HG03064 (cell line): ENCODE measurements at regions not wholly inside any gene's neighbourhood (a gene's known extent, or its start where the extent isn't known, plus 50 kb on each side); places are given as distances from the start of the nearest gene placed in this dataset.

Source experiments
- ATAC-seq: cut with Tn5 transposase; IDR thresholded peaks from one replicate; pipeline ENCODE4 v1.9.1; 2021; ENCODE audit warnings: low read depth; ENCODE audit not compliant: unreplicated experiment

DNA sequence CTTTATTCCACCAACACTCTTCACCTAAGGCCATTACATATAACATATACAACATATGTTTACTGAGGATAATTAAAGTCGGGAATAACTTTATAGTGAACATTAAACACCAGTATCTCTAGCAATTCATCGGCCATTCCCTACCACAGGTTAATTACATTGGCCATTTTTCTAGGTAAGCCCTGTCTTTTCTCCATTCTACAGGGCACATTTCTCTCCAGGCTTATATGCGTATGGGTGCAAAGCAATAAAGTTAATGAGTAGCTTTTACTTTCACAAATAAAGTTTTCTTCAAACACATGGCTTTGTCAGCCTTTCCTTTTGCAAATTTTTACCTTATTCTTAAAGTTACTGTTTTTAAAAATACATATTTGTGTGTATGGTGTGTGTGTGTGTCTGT, 111.9 kb upstream of the IQCM start:
- no peak for ATAC-seq

DNA sequence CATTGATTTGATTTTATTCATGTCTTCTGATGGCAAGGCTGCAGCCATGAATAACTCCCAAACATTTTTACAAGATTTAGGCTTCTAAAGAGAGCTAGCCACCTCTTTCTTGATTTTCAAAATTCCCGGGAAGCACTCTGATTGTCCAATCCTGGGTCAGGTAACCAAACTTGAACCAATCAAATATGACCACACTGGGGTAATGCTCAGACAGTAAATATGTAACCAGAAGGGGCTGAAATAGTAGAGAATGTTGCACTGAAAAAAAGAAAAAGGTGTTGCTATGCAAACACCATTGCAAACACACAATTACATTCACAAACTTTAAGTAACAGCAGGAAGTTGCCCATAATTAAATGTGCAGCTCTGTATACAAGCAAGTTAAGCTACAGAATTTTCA, 112.9 kb upstream of the IQCM start:
- no peak for ATAC-seq

DNA sequence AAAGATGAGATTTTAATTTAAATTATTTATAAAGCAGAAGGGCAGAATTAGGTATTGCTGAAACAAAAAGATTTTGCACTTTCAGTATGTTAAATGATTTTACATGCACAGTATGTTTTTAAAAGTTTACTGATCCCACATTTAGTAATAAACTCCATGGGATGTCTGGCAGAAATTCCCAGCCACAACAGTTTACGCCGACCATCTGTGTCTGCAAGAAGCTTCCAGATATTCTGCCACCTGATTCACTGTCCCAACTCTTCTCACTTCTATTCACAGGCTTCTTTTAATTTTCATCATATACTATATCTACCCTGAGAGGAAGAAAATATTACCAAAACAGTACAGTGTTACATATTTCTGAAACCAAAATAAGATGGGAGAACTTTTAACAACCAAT, 115.8 kb upstream of the IQCM start:
- ATAC-seq: no peak

DNA sequence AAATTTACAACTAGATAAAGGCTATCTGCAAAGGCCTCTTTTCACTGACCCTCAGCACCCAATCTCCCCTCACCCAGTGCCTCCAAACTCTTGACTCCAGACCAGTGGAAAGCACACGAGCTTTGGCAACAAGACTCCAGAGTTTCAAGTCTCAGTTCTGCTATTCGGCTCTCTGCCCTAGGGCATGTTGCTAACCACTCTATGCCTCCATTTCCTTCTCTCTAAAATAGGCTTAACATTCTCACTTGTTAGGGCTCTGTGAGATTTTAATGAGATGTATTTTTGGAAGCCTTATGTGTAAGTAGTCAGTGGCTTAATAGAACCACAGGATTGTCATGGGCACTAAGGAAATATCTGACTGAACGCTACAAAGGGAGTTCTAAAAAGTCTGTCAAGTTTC, 116.5 kb upstream of the IQCM start:
- no peak for ATAC-seq

DNA sequence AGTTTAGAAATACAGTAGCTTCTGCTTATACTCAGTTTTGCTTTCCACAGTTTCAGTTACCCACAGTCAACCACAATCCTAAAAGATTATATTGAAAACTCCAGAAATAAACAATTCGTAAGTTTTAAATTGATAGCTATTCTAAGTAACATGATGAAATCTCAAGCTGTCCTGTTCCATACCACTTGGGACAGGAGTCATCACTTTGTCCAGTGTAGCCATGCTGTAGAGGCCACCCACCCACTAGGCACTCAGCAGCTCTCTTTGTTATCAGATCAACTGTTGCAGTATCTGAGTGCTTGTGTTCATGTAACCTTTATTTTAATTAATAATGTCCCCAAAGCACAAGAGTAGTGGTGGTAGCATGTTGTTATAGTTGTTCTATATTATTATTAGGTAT, 117.5 kb upstream of the IQCM start:
- ATAC-seq: no peak

DNA sequence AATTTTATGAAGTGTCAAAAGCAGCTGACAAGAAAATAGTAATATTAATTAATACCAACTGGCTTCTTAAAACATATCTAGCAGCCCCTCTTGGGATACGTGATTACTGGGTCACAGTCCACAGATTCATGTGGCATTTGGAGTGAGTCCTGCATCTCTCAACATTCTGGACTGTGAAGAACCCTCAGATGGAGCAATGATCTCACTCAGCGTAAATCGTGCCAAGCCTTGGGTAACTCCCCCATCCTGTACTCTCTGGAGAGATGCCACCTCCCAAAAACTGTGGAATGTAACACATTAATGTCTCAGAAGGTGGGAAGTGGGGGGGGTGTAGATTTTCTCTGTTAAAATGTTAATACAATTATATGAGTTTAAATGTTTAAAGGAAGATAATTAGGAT, 118.2 kb upstream of the IQCM start:
- ATAC-seq: no peak

DNA sequence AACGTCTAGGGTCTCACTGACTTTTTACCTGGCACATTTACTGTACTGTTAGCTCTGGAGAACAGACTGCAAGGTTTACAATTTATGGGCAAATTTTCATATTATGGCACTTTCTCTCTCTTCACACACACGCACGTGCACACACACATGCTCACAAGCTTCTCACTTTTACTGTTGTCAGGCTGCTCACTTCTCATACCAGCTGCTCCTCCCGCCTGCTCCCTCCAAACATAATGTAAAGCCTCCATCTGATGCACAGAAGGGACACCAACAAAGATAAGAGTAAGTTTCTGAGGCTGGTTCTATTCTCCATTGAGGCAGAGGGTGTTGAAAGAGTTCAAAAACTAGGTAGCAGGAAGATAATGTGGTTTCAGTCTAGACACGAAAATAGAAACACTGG, 128.9 kb upstream of the DCLK2 start:
- no peak for ATAC-seq

DNA sequence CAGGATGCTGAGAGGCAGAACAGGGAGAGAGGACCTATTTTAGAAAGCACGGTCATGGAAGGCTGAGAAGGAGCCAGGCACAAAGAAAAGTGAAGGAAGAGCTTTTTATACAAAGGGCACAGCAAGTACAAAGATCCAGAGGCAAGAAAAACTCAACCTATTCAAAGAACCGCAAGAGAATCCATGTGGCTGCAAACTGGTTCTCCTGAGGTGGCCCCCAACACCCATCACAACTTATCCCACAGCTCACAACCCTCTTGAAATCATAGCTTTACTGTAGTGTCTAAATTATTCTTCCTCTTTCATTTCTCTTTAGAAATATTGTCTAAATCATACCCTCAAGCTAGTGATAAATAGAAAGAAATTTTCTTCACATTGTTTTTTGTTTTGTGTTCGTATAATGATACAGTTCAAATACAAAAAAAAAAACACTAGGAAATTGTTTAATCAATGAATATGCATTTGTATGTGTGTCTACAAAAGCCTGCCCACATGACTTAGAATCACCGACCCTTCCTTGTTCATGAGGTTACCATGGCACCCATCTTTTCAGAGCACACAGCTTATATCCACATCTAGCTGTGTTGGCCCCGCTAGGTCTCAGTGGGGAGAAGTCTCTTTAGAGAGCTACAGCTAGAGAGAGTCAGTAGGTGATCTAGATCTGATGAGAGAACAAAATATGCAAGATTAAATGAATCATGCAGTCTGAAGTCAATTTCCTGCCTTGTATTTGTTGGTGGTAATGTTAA, 126.9 kb upstream of the DCLK2 start:
- ATAC-seq: no peak

DNA sequence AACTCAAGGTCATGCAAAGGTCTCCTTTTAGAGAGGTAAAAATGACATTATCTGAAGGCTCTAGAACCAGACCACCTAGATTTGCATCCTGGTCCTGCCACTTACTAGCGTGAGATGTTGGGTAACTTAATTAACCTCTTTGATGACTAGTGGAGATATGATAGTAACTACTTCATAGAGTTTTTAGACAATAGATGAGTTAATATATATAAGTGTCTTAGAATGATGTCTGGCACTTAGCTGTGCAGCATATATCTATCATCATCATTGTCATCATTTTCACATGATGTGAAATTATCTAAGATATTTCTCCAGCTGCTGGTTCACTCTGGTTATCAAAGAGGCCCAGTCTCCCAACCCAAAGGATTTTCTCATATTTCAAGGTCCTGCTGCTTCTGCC, 126.1 kb upstream of the DCLK2 start:
- ATAC-seq: no peak

DNA sequence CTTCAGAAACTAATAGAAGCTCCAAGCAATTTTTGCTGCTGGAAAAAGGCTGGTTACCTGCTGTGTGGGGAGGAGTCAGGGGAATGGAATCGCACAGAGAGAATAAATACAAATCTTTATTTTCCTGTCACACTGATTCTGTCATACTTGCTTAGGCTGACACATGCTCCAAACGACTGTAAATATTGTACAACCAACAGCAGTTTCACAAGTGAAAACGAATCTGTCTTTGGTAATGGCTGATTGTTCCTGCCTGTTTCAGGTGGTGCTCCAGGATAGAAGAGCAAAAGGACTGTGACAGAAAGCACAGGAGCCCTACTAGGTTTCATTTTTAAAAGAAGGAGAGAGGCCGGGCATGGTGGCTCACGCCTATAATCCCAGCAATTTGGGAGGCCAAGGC, 125.5 kb upstream of the DCLK2 start:
- ATAC-seq: no peak

DNA sequence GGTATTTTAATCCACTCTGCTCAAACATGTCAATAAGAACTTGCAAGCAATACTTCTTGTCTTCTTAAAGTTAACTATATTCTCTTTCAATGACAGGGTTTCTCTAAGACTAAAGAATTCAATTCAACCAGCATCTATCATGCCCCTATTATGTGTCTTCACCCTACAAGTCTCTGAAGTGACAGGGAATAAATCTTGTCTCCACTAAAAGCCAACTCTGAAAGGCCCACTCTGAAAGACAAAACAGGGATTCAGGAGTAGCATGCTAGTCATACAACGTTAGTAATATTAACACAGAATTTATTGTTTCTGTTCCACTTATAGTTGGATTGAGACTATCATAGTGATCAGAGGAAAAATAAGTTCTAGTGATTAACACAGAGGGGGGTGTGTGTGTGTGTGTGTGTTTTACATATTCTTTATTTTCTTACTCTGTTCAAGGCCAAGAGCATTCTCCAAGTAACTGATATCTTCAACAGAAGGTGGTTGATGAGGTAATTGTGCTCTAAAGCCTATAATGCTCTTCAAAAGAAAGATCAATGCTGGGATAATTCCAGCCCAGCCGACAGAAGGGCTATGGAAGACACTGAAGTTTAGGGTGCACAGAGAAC, 122.4 kb upstream of the DCLK2 start:
- no peak for ATAC-seq

DNA sequence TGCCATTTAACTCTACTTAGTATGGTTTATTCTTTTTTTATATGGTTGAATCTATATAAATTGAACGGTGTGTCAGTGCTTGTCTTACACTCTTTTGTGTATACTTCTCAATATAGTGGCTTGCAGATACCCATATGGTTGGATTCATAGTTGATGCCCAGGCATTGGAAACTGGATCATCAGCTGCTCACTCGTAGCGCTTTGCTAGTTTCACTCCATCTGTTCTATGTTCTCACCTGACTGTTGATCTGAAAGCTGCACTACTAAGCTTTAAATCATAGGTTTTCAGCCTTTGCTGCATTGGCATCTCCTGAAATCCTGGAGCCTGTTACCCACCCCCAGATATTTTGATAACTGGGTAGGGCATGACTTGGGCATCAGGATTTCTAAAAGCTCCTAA, 121.6 kb upstream of the DCLK2 start:
- ATAC-seq: no peak

DNA sequence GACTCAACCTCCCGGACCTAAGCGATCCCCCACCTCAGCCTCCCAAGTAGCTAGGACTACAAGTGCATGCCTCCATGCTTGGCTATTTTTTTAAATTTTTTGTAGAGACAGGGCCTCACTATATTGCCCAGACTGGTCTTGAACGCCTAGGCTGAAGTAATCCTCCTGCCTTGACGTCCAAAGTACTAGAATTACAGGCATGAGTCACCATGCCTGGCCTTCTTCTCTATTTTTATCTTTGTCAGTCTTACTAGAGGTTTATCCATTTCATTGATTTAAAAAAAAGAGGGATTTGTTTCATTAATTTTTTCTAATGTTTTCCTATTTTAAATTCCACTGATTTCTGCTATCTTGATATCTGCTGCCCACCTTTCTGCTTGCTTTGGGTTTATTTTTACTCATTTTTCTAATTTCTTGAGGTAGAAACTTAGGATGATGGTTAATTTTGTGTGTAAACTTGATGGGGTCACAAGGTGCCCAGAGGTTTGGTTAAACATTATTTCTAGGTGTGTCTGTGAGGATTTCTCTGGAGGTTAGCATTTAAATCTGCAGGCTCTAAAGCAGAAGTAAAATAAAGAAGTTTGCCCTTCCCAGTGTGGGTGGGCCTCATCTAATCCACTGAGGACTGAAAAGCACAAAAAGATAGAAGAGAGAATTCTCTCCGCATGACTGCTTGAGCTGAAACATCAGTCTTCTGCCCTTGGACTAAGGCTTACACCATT, 116.2 kb upstream of the DCLK2 start:
- ATAC-seq: no peak

DNA sequence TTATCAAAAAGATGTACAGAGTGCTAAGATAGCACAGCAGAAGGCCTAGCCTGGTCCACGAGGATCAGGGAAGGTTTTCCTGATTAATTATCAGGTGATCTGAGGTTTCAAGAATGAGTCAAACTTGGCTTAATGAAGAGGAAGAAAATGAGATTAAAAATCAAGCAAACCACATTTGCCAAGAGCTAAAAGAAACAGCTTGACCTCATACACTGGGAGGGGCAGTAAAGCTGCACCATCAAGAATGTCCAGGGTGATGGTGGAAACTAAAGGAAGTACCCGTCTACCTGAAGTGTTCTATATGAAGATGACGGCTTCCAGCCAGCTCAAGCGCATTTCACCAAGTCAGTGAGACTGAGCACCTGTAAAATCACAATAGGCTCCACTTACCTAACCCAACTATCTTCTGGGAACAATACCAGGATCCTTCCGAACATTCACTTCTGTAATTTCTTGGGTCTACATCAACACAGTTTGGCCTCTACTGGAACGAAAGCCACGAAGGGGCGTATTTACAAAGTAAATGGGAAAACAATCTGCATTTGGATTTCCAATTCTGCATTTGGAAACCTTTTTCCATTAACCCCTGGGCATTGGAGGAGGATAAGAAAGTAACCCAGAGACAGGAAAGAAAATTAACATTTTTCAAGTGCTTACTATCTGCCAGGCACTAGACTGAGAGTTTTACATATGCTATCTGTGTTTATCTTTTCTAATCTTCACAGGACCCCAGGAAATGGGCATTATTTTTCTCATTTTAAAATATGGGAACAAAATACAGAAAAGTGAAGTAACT, 114.0 kb upstream of the DCLK2 start:
- ATAC-seq: no peak

DNA sequence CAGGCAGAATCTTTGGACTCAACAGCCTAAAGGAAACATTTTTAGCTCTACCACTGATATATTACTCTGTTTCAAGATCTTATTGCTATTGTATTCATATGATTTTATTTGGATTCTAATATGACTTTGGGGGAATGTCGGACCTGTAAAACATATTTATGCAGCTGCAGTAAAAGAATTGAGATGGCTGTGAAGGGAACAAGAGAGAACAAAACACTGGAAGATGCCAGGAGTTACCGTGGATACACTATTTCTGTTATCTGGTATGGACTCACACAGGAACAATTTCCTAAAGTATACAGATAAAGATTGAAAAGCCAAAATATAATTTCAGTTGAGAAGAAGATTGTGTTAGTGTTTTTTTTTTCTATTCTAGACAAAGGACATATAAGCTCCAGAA, 113.0 kb upstream of the DCLK2 start:
- ATAC-seq: no peak

DNA sequence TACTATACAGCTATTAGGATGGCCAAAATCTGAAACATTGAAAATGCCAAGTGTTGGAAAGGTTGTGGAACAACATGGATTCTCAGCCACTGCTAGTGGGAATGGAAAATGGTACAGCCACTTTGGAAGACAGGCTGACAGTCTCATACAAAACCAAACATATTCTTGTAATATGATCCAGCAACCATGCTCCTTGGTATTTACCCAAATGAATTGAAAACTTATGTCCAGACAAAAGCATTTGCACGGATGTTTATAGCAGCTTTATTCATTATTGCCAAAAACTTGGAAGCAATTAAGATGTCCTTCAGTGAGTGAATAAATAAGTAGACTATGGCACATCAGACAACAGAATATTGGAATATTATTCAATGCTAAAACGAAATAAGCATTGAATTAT, 105.8 kb upstream of the DCLK2 start:
- no peak for ATAC-seq

DNA sequence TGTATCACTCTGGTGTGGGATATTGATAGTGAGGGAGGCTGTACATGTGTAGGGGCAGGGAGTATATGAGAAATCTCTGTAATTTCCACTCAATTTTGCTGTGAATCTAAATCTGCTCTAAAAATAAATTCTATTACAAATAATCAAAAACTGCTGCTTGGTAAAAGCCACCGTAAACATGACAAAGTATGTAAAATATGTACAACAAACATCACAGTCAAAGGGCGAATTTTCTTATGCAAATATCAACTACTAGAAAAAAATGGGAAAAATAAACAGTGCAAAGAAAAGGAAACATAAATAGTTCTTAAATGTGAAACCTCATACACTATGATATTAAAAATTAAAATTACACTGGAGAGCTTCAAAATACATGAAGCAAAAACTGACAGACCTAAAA, 105.1 kb upstream of the DCLK2 start:
- no peak for ATAC-seq

DNA sequence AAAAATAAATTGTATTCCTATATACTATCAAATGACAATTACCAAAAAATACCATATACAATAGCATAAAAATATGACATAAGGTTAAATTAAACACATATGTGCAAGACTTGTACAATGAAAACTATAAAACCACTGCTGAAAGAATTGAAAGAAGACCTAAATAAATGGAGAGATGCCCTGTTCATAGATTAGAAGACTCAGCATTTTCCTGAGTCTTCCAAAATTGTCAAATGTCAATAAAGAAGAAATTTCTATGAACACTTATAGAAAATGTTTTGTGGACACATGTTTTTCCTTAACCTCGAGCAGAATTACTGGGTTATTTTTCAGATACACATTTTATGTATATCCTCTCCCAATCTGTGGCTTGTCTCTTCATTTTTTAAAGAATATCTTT, 103.1 kb upstream of the DCLK2 start:
- ATAC-seq: no peak

DNA sequence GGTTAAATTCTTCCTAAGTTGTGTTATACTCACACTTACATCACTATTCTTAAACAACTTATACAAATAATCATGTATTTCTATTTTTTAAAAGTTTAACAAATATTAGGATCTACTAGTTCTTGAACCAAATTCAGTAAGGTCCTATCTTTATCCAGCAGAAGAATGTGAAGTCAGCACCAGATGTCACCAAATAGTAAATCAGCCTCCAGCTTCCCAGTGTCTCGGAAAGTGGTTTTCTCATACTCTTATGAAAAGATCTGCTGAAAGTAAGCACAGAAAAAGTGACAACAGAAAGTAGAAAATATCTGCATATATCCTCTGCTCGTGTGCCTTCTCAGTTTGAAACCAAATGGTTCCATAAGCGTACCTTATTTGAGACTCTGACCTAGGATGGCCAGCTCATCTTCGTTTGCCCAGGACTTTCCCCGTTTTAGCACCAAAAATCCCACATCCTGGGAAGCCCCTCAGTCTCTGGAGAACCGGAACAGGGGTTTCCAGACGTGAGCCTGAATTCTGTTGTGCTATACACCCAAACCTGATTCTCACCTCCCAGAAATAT, 98.0 kb upstream of the DCLK2 start:
- no peak for ATAC-seq

DNA sequence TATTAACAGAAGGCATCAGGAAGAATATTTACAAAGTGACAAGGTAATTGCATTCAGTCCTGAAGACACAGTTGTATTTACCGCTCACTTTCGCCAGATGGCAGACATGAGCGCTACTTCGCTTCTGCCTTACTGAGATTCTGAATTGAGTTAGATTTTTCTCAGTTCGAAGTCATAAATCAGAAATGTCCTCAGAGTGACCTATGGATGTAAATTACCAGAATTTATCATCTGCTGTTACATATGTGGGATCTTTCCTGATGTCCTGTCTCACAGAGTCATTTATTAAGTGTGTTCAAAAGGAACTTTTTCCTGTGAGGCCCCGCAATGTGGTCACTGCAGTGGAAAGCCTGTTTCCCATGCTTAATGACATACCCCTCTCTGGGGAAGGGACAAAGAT, 97.3 kb upstream of the DCLK2 start:
- peak; percentile 78 for ATAC-seq

DNA sequence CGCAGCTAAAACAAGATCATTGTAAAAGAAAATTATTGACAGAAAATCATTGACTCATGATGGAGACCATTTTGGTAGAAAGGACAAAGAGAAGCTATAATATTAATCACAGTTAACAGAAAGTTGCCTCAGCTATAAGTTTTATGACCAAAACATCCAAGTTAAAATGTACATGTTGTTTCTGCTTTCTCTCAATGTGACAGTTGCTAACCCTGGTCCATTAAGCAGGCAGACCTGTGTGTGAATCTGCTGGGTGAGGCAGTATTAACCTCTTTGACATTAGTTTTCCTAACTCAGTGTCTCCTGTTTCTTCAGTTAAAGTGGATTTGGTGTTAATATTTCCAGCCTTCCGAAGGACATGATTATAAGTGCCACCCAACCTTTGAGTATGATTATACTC, 94.8 kb upstream of the DCLK2 start:
- ATAC-seq: no peak
